NCI-H2081 (cell line): ENCODE measurements at regions not wholly inside any gene's neighbourhood (a gene's known extent, or its start where the extent isn't known, plus 50 kb on each side); places are given as distances from the start of the nearest gene placed in this dataset.
A peak's percentile ranks its signal among the peaks of the same experiment; 100 is the strongest.

Experiments
- DNase-seq, 2 experiments: peaks; one replicate each; lab custom pipeline; 2025; lab: John Stamatoyannopoulos, UW

- DNase-seq = peak; percentile 67 to 75
Measured at GRCh38 chr6:85396159-85396808, 53.6 kb upstream of the NT5E start.

GRCh38 chr6:85395746-85396145, 54.1 kb upstream of the NT5E start:
- DNase-seq = peak in 1 of 2 experiments; percentile 52

GRCh38 chr6:85394853-85395538, 54.9 kb upstream of the NT5E start:
- DNase-seq = no peak

GRCh38 chr6:85394199-85394598, 55.7 kb upstream of the NT5E start:
- DNase-seq = no peak

GRCh38 chr6:85392379-85392778, 57.5 kb upstream of the NT5E start:
- DNase-seq = no peak

GRCh38 chr6:85390775-85391174, 59.1 kb upstream of the NT5E start:
- no peak for DNase-seq

GRCh38 chr6:85390105-85390728, 59.7 kb upstream of the NT5E start:
- no peak for DNase-seq

- no peak for DNase-seq
Measured at GRCh38 chr6:85389151-85389797, 60.6 kb upstream of the NT5E start.

GRCh38 chr6:85388531-85388930, 61.4 kb upstream of the NT5E start:
- no peak for DNase-seq

- no peak for DNase-seq
Measured at GRCh38 chr6:85385636-85386315, 64.1 kb upstream of the NT5E start.

GRCh38 chr6:85383042-85383441, 66.8 kb upstream of the NT5E start:
- no peak for DNase-seq

- DNase-seq = no peak
Measured at GRCh38 chr6:85382541-85382940, 67.3 kb upstream of the NT5E start.

GRCh38 chr6:85372915-85373270, 77.0 kb upstream of the NT5E start:
- no peak for DNase-seq

GRCh38 chr6:85372188-85372914, 77.5 kb upstream of the NT5E start:
- no peak for DNase-seq

GRCh38 chr6:85368631-85369030, 81.3 kb upstream of the NT5E start:
- no peak for DNase-seq

- no peak for DNase-seq
Measured at GRCh38 chr6:85364344-85364743, 85.5 kb upstream of the NT5E start.

GRCh38 chr6:85363870-85364269, 86.0 kb upstream of the NT5E start:
- no peak for DNase-seq

GRCh38 chr6:85362652-85363310, 87.1 kb upstream of the NT5E start:
- DNase-seq = no peak

GRCh38 chr6:85361643-85362014, 88.3 kb upstream of the NT5E start:
- no peak for DNase-seq

- DNase-seq = no peak
Measured at GRCh38 chr6:85360794-85361642, 88.9 kb upstream of the NT5E start.
